ENCODE measurements at regions not wholly inside any gene's neighbourhood (a gene's known extent, or its start where the extent isn't known, plus 50 kb on each side); places are given as distances from the start of the nearest gene placed in this dataset.

DNA sequence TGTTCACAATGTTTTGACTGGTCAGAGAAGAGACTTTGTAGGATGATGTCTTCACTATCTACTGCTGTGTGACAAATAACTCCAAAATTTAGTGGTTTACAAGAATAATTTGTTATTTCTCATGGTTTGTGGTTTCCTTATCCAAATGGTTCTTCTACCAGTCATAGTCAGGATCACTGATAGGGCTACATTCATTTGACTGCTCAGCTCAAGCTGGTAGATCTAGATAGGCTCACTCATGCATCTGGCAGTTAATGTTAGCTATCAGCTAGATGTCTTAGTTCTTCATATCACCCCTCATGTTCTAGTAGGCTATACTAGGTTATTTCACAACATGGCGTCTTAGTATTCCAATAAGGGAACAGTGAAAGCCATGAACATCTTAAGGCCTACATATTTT is 131.0 kb downstream of the ID4 start:
- no peak overlapping the region for H3K27ac ChIP-seq
- no peak overlapping the region for H3K4me3 ChIP-seq

DNA sequence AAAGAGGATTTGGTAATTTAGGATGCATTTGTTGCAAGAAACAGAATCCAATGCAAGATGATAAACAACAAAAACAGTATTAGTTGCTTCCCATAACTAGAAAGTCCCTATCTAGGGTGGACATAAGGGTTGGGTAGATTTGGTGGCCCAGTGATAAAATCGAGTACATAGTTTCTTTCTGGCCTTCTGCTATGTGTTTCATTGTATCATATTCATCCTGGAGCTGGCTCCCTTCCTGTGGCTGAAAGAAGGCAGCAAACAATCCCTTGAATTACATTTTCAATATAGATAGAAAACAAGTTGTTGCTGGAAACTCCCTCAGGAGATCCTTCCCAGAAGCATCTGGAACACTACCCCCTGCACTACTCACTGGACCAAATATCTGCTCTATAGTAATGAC is 135.1 kb downstream of the ID4 start:
- no peak overlapping the region for H3K27ac ChIP-seq
- no peak overlapping the region for H3K4me3 ChIP-seq

DNA sequence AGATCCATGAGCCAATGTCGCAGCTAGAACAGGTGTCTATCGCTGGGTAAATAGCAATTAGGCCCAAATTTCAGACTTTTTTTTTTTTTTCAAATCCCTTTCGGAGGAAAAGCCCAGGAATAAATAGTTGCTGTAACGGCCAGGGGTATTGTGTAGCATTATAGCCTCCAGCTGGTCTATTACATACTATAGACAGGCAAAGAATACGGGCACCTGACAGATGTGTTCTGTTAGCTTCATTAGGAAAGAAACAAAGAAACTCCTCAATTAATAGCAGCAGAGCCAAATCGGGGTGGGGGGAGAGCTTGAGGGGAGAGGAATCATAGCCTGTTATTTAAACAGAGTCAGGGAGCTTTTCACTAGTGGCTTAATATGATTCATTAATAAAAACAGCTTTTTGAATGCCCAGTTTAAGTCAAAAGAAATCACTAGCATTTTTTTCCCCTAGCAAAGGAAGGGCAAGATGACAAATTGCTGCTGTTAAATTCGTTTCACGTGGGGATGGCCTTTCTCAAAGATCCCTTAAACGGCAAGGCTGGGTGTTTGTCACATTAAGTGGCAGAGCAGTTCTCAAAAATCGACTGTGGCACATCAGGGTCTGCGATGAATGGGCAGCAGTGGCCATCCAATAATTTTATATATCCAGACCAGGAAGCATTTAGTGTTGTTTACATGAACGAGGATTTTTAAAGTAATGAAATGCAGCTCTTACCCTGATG is 139.4 kb downstream of the ID4 start:
- Histone ChIP-seq H3K4me3 (no peak overlapping the region), H3K27ac (no peak overlapping the region)

DNA sequence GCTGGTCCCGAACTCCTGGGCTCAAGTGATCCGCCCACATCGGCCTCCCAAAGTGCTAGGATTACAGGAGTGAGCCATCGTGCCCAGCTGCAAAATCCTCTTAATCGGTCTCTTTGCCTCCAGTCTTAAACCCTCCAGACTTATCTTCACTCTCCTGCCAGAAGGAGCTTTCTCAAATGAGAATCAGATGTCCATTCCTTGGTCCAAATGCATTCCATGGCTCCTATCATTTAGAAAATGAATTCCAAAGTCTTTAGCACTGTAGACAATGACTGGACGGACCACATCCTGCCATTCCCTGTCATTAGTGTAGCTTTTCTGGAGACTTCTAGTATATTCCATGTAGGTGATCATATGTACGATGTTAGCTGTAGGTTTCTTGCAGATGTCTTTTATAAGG is 141.9 kb downstream of the ID4 start:
- Histone ChIP-seq H3K27ac (no peak overlapping the region), H3K4me3 (no peak overlapping the region)

DNA sequence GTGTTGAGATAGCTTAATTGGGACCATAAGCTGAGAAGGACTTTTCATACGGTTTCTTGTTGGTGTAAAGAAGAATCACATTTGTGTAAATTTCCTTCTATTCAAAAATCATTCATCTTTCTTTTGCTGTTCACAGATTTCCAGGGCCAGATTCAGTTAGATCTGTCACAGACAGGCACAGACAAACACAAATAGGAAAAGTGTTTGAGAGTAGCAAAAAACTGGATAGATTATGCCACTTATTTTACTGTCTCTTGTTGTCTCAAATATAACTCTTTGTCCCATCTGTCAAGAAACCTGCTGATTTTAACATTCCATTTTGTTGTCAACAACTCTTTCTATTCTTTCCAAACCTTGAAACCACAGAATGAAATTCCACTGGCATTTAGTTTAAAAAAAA is 142.8 kb downstream of the ID4 start:
- Histone ChIP-seq H3K4me3 (no peak overlapping the region), H3K27ac (no peak overlapping the region)

DNA sequence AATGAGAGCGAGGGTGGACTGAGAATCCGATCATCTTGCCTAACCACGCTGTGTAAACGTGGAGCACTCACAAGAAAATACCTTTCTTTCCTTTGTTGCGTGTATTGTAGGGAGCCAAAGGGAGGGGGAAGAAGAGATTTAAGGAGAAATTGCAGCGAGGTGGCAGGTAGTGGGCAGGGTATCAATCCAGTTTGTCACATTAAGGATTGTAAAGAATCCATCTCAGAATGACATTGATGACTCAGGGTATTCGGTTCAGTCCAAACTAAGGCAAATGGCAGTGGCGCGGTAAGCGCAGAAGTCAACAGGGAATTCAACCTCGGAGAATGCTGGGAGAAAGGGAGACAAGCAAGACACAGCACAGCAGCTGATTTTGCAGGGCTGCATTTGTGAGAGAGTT is 146.2 kb downstream of the ID4 start:
- Histone ChIP-seq H3K27ac (no peak overlapping the region), H3K4me3 (no peak overlapping the region)

DNA sequence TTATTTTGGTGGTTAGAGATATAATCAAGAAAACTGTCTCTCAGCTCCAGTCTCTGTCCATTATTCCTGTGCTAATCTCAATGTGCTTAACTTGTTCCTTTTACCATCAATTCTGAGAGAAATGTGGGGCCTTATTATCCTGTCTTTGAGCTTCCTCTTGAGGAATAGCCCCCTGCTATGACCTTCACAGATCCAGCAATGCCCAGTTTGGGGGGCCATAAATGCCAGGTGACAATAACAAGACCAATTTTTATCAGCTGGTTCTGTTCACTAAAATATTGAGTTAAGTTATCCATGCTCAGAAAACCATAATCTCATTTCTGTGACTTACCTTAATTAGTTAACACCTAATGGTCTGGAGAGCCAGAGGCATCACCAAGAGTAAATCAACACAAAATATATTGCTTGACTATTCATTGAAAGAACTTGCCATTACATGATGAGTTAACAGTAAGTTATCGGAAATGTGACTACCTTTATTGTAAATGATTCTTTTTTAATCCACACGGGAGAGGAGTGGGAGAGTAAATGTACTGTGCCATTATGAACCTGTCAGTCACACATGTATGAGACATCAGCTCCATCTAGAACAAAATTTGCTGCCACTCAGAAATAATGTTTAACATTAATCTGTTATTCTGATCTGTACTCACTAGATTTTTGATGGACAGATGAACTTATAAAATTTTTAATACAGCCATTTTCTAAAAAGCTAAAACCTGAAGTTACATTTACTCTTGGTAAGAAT is 149.7 kb downstream of the ID4 start:
- H3K4me3 ChIP-seq: no peak overlapping the region
- H3K27ac ChIP-seq: no peak overlapping the region

DNA sequence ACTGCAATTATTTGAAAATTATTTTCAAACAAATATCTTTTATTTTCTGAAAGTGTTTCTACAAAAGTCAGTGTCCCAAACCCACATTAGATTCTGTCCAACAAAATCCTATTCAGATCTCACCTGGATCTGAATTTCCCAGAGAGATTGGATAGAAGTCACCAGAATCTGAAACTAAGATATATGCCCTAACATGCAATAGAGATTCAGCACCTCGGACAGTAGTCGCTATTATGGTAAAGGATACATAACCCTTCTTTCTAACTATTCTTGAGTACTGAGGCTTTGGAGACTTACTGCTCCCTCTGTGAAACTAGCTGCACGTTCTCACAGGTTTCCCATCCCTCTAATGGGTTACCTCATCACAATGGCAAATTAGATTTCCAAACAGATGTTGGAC is 151.4 kb downstream of the ID4 start:
- Histone ChIP-seq H3K4me3 (no peak overlapping the region), H3K27ac (no peak overlapping the region)

- H3K27ac ChIP-seq: no peak overlapping the region
- H3K4me3 ChIP-seq: no peak overlapping the region
Observed at GRCh38 chr6:19991176-19991575, 154.0 kb downstream of the ID4 start.

- H3K4me3 ChIP-seq: no peak overlapping the region
- H3K27ac ChIP-seq: no peak overlapping the region
Observed at GRCh38 chr6:19994909-19995308, 157.7 kb downstream of the ID4 start.

DNA sequence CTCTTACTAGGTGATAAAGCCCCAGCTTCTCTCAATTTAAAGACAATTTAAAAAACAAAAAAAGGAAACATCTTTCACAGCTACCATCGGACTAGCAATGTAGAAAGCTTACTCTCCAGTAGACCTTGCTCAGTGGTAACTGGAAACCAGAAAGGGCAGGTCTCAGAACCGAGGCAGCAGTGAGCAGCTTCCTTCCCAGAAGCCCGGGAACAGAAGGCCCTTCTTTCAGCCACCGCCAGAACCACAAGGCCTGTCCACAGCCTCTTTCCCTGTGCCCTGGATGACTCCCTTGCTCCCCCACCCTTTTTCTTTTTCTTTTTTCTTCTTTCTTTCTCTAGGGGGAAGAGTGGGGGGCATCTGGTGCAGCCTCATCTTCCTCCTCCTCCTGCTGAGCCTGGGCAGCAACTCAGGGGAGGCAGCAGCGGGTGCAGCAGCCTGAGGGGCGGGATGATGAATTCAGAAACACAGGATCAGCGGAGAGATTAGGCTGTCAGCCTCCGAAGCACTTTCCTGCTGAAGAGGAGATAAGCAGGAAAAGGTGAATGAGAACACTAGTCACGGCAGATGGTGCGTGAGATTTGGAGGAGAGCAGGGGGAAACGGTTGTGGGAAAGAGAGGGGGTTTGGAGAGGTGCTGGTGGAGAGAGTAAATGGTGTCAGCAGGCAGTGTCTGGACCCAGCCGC is 158.5 kb downstream of the ID4 start:
- Histone ChIP-seq H3K27ac (no peak overlapping the region), H3K4me3 (no peak overlapping the region)

GRCh38 chr6:19997104-19997503 is 159.9 kb downstream of the ID4 start:
- no peak overlapping the region for H3K27ac ChIP-seq
- no peak overlapping the region for H3K4me3 ChIP-seq

DNA sequence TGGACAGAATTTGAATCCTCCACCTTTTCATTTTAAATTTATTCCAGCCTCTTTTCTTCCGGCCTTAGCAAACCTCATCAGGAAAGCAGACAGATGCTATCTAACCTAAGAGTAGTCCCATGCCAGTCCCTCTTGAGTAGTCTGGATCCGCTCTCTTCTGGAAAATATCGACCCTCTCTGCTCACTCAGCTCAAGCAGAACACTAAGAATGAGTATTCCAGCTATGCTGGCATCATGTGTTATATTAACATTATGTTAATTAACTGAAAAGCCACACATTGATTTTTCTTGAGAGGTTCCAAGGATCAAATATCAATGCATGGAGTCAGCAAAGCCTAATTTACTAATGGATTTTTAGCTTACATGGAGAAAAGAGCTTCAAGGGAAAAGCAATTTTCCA is 161.4 kb downstream of the ID4 start:
- Histone ChIP-seq H3K27ac (no peak overlapping the region), H3K4me3 (no peak overlapping the region)

GRCh38 chr6:19999319-20000191 is 162.4 kb downstream of the ID4 start:
- H3K27ac ChIP-seq: no peak overlapping the region
- H3K4me3 ChIP-seq: no peak overlapping the region

DNA sequence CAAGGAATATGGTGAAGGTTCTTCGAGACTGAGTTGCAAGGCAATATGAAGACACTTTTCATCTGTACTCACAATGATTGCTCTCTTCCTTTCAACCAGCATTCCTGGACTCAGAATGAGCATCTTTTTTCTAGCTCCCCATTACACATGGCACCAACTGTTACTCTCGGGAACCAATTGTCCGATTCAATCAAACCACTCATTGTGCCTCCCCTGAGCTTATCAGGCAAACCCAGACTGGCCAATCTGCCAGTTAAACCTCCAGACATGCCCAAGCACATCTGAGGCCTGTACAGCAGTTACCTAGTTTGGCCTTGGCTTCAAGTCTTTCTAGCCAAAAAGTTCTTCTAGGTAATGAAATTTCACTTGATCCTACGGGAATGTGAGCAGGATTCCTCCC is 164.1 kb downstream of the ID4 start:
- no peak overlapping the region for H3K4me3 ChIP-seq

GRCh38 chr6:20006037-20006436 is 168.9 kb downstream of the ID4 start:
- Histone ChIP-seq H3K27ac (no peak overlapping the region), H3K4me3 (no peak overlapping the region)

More for the DNA sequence above, 164.1 kb downstream of the ID4 start:
- H3K27ac ChIP-seq: no peak overlapping the region

GRCh38 chr6:20008131-20008530 is 171.0 kb downstream of the ID4 start:
- Histone ChIP-seq H3K27ac (no peak overlapping the region), H3K4me3 (no peak overlapping the region)

DNA sequence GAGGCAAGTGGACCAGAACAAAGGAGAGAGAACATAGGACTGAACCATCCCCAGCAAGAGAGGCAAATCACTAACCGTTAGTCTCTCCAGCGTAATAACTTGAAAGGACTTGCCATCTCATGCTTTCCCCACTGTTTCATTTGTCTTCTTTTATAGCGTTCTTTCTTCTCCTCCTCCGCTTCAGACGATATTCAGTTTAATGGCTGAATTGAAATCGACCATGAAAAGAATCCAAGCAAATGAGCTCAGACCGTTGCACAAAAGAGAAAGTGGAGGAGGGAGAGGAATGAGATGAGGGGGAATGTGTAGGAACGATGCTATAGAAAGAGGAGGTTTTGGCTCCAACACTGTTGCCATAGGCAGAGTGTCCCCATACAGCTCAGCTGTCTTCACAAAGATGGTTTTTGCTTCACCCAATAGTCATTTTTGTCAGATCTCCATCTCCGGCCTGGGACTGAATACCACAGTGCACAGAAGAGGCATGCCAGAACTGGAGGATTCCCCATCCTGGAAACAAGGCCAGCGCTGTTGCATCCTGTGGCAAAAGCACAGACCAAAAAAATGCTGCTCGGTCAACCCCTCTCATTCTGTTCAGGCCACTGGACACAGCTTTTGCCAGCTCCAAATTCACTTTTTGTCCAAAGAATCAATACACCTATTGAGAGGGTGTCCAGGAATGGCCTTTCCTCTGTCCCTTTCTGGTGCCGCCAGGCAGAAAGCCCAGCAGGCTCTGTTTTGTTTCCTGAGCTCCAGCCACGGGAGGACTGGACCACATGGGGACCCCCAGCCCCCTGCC is 176.1 kb downstream of the ID4 start:
- Histone ChIP-seq H3K4me3 (no peak overlapping the region), H3K27ac (no peak overlapping the region)

DNA sequence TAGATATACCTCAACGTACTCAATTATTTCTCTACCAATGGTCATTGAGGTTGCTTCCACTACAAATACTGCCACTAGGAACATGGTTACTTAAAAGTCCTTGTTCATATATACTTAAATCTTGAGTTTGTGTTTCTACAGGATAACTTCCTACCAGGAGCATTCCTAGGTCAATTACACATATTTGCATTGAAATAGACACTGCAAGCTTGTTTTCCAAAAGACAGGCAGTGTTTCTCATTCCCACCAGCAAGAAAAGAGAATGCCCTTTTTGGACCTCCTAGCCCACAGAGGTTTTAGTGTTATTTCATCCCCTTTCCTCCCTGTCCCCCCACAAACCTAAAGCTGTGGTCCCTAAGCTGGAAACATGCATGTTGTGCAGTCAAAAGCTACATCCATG is 177.3 kb downstream of the ID4 start:
- no peak overlapping the region for H3K4me3 ChIP-seq
- H3K27ac ChIP-seq: no peak overlapping the region

Measured in skin epidermis (tissue), 12 donors.